SU-DHL-6 (cell line): ENCODE measurements at regions not wholly inside any gene's neighbourhood (a gene's known extent, or its start where the extent isn't known, plus 50 kb on each side); places are given as distances from the start of the nearest gene placed in this dataset.

ENCODE experiments used
- H2AFZ ChIP-seq: fragments of 200-600 bp; sonication (generic); 2 replicates; pipeline ENCODE4 v1.6.1; 2014; ENCODE audit warnings: low read depth, mild to moderate bottlenecking, moderate library complexity, mixed read lengths, antibody characterized with exemption, low read length; ENCODE audit not compliant: severe bottlenecking
- H3F3A ChIP-seq: fragments of 200-600 bp; shearing (Covaris generic); 2 replicates; pipeline ENCODE4 v1.6.0; 2016; ENCODE audit warnings: antibody characterized with exemption, mild to moderate bottlenecking; ENCODE audit not compliant: insufficient read depth
- H3K27ac ChIP-seq: fragments of 200-600 bp; sonication (generic); 2 replicates; pipeline ENCODE4 v1.5.1; 2016; ENCODE audit warnings: low read depth, mild to moderate bottlenecking, low read length, moderate library complexity, mixed read lengths
- H3K27me3 ChIP-seq: fragments of 200-600 bp; sonication (generic), shearing (Covaris generic); 2 replicates; pipeline ENCODE4 v1.6.0; 2014; ENCODE audit warnings: mild to moderate bottlenecking, low read length
- H3K36me3 ChIP-seq: fragments of 200-600 bp; sonication (generic); 2 replicates; pipeline ENCODE4 v1.6.1; 2014; ENCODE audit warnings: mild to moderate bottlenecking, low read length, mixed read lengths
- H3K4me2 ChIP-seq: fragments of 300-600, 200-600 bp; shearing (Covaris generic), sonication (generic); 2 replicates; pipeline ENCODE4 v1.6.0; 2014; ENCODE audit warnings: low read length, low read depth, mild to moderate bottlenecking; ENCODE audit not compliant: poor library complexity, severe bottlenecking
- H3K4me3 ChIP-seq: fragments of 200-600 bp; sonication (generic); 2 replicates; pipeline ENCODE4 v1.5.1; 2014; ENCODE audit warnings: antibody characterized with exemption, low read length, mild to moderate bottlenecking, mixed read lengths; ENCODE audit not compliant: insufficient read depth, poor library complexity, severe bottlenecking
- H3K79me2 ChIP-seq: fragments of 200-600 bp; sonication (generic); 2 replicates; pipeline ENCODE4 v1.6.1; 2014; ENCODE audit warnings: mild to moderate bottlenecking, low read length, moderate library complexity; ENCODE audit not compliant: insufficient read depth
- H3K9ac ChIP-seq: fragments of 200-600 bp; sonication (generic); 2 replicates; pipeline ENCODE4 v1.7.0; 2014; ENCODE audit warnings: mild to moderate bottlenecking, low read length
- H3K9me2 ChIP-seq: fragments of 200-600 bp; sonication (generic); replicated peaks from 2 replicates; pipeline ENCODE4 v1.6.1; 2014; ENCODE audit warnings: low read length; ENCODE audit not compliant: insufficient read depth
- H3K9me3 ChIP-seq: fragments of 200-600 bp; sonication (generic); 2 replicates; pipeline ENCODE4 v1.6.1; 2014; ENCODE audit warnings: low read length, mixed read lengths; ENCODE audit not compliant: insufficient read depth
- H4K20me1 ChIP-seq: fragments of 200-600 bp; sonication (generic); 2 replicates; pipeline ENCODE4 v1.6.1; 2014; ENCODE audit warnings: low read depth, mild to moderate bottlenecking, antibody characterized with exemption, low read length, moderate library complexity, mixed read lengths
- EZH2phosphoT487 ChIP-seq: fragments of 200-600 bp; sonication (generic), shearing (Covaris generic); conservative IDR thresholded peaks from 2 replicates; pipeline ENCODE4 v1.6.1; 2018; ENCODE audit warnings: mild to moderate bottlenecking, antibody characterized with exemption, low read length, moderate library complexity, mixed read lengths
- TF ChIP-seq, protein P1 (sequence below): fragments of 200-600 bp; sonication (generic); IDR thresholded peaks from one replicate; pipeline ENCODE4 v1.5.1; 2017; ENCODE audit warnings: antibody characterized with exemption, mild to moderate bottlenecking, low read length, moderate library complexity; ENCODE audit not compliant: insufficient read depth, poor library complexity, severe bottlenecking

DNA sequence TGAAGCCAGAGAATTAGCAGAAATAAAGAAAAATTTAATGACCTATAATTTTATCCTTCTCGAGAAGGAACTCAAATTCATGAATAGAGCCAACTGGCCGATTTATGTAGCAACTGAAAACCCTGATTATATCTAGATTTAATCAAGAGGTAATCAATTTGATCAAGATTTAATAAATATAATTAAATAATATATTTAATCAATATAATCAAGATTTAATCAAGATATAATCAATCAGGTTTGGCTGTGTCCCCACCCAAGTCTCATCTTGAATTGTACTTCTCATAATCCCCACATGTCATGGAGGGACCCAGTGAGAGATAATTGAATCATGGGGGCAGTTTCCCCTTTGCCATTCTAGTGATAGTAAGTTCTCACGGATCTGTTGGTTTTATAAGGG lies 181.2 kb upstream of the CDIN1 start:
- Histone ChIP-seq H3F3A (no peaks in the 10 kb centered on the region), H3K36me3 (no peaks in the 10 kb centered on the region), H3K9me3 (no peaks in the 10 kb centered on the region), H3K27me3 (no peaks in the 10 kb centered on the region), H3K4me3 (no peak overlapping the region), H3K9ac (no peak overlapping the region), H3K79me2 (no peaks in the 10 kb centered on the region), H2AFZ (no peak overlapping the region), H3K27ac (no peak overlapping the region), H3K4me2 (no peak overlapping the region), H4K20me1 (no peaks in the 10 kb centered on the region), H3K9me2 (no peaks in the 10 kb centered on the region)
- TF ChIP-seq, protein P1, sequence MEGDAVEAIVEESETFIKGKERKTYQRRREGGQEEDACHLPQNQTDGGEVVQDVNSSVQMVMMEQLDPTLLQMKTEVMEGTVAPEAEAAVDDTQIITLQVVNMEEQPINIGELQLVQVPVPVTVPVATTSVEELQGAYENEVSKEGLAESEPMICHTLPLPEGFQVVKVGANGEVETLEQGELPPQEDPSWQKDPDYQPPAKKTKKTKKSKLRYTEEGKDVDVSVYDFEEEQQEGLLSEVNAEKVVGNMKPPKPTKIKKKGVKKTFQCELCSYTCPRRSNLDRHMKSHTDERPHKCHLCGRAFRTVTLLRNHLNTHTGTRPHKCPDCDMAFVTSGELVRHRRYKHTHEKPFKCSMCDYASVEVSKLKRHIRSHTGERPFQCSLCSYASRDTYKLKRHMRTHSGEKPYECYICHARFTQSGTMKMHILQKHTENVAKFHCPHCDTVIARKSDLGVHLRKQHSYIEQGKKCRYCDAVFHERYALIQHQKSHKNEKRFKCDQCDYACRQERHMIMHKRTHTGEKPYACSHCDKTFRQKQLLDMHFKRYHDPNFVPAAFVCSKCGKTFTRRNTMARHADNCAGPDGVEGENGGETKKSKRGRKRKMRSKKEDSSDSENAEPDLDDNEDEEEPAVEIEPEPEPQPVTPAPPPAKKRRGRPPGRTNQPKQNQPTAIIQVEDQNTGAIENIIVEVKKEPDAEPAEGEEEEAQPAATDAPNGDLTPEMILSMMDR: no peak
- no peak for TF ChIP-seq EZH2phosphoT487

DNA sequence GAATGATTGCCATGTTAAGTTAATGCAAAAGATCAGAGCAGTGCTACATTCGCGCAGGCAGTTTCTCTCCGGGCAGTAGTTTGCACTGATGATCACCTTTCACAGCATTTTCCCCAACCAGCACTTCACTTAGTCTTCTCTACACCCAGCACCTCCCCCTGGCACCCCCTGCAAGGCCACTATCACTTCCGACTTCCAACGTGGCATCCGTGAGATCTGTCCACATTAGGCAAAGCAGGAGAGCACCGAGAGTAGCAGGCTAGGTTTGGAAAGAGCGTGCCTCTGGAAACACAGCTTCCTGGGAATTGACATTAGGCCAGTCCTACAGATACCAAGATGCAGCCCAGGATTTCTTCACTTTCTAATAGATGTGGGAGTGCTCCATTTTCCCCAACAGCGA lies 180.2 kb upstream of the CDIN1 start:
- H3K27me3 ChIP-seq: no peaks in the 10 kb centered on the region
- no peaks in the 10 kb centered on the region for H3K79me2 ChIP-seq
- no peak overlapping the region for H3K4me2 ChIP-seq
- H3K4me3 ChIP-seq: no peak overlapping the region
- H3K27ac ChIP-seq: no peak overlapping the region
- H3F3A ChIP-seq: no peaks in the 10 kb centered on the region
- H2AFZ ChIP-seq: no peak overlapping the region
- TF ChIP-seq, protein P1: no peak
- no peak for TF ChIP-seq EZH2phosphoT487
- no peaks in the 10 kb centered on the region for H4K20me1 ChIP-seq
- no peaks in the 10 kb centered on the region for H3K9me2 ChIP-seq
- H3K36me3 ChIP-seq: no peaks in the 10 kb centered on the region
- H3K9me3 ChIP-seq: no peaks in the 10 kb centered on the region
- no peak overlapping the region for H3K9ac ChIP-seq

DNA sequence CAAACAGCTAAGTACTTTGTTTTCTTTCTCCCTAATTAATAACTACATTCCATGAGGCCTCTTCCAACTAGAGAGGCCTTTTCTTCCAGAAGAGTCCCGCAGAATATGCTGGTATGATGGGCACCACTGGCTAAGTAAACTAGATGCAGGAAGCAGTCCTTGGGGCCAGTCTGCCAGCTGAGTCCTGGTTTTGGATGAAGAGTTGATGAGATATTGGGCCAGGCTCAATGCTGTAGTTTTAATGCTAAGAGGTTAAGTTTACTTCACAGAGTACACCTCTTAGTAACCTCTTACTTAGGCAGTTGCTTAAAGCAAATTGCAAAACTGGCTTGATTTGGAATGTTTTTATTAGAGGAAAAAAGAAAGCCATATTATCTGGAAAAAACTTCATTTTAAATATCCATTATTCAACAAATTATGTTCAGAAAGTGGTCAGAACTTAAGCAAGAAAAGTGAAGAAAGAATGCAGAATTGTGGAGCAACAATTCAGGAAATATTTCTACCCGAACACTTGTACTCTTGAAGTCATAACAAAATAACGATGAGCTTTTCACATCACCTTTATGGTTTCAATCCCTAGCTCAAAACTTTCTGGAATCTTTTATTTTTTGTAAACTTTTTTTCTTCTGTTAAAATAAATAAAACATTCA lies 178.4 kb upstream of the CDIN1 start:
- no peak overlapping the region for H3K4me3 ChIP-seq
- H3F3A ChIP-seq: no peaks in the 10 kb centered on the region
- H3K27me3 ChIP-seq: no peaks in the 10 kb centered on the region
- no peaks in the 10 kb centered on the region for H4K20me1 ChIP-seq
- H3K4me2 ChIP-seq: no peak overlapping the region
- H3K9me3 ChIP-seq: no peaks in the 10 kb centered on the region
- H3K79me2 ChIP-seq: no peaks in the 10 kb centered on the region
- H3K9me2 ChIP-seq: no peaks in the 10 kb centered on the region
- H3K27ac ChIP-seq: no peak overlapping the region
- H2AFZ ChIP-seq: no peak overlapping the region
- no peaks in the 10 kb centered on the region for H3K36me3 ChIP-seq
- no peak overlapping the region for H3K9ac ChIP-seq
- TF ChIP-seq, protein P1: no peak
- TF ChIP-seq EZH2phosphoT487: no peak
